ENCODE measurements at regions not wholly inside any gene's neighbourhood (a gene's known extent, or its start where the extent isn't known, plus 50 kb on each side); places are given as distances from the start of the nearest gene placed in this dataset.
"Not testable (repeated sequence)": the region's sequence is repeated elsewhere in the genome, so short reads cannot be mapped to it uniquely, and the experiment has no call there.

DNA sequence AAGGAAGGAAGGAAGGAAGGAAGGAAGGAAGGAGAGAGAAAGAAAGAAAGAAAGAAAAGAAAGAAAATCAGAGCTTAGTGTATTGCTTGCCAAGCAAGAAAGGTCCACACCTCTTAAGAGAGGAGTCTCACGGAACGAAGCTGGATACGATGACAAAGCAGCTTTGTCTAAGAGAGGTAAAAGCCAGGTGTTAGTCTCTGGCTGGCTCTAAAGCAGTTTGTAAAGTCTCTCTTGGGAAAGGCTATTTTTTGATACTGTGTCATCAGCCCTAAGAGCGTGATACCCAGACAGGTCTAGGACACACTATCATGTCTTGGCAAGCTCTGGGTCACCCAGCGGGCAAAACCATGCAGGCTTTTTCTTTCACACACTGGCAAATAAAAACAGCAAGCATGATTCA lies 297.5 kb upstream of the NBPF12 start:
- not testable (repeated sequence) for TF ChIP-seq EZH2phosphoT487 (conservative IDR thresholded peaks at IDR 0.05; ENCODE audit: low read length); CTCF (IDR thresholded peaks at IDR 0.05; ENCODE audit: insufficient read depth, low read length, poor library complexity, severe bottlenecking)

Data from SU-DHL-6 (cell line).